ENCODE measurements at regions not wholly inside any gene's neighbourhood (a gene's known extent, or its start where the extent isn't known, plus 50 kb on each side); places are given as distances from the start of the nearest gene placed in this dataset.

DNA sequence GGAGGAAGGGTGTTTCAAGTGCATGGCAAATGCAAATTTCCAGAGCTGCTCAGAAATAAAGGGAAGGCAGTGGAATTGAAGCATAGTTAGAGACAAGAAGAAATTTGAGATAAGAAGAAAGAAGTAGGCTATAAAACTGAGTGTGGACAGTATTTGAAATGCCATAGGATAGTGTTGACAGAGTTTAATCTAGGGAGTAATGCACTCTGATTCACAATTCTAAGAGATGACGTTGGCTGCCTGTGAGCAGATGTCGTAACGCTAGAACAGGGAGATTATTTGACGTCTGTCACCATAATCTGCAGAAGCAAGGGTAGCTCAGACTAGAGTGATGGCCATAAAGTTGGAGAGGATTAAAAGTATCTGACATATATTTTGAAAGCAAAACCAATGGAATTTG is 389.9 kb upstream of the KIRREL3 start:
- Mint-ChIP-seq H3K27me3 (no peaks in the 10 kb centered on the region), H3K36me3 (ENCODE audit: low read depth) (no peaks in the 10 kb centered on the region), H3K4me1 (ENCODE audit: low read depth) (no peaks in the 10 kb centered on the region), H3K4me3 (no peak overlapping the region), H3K27ac (no peak overlapping the region), H3K9me3 (no peaks in the 10 kb centered on the region)
- TF ChIP-seq, protein P1, sequence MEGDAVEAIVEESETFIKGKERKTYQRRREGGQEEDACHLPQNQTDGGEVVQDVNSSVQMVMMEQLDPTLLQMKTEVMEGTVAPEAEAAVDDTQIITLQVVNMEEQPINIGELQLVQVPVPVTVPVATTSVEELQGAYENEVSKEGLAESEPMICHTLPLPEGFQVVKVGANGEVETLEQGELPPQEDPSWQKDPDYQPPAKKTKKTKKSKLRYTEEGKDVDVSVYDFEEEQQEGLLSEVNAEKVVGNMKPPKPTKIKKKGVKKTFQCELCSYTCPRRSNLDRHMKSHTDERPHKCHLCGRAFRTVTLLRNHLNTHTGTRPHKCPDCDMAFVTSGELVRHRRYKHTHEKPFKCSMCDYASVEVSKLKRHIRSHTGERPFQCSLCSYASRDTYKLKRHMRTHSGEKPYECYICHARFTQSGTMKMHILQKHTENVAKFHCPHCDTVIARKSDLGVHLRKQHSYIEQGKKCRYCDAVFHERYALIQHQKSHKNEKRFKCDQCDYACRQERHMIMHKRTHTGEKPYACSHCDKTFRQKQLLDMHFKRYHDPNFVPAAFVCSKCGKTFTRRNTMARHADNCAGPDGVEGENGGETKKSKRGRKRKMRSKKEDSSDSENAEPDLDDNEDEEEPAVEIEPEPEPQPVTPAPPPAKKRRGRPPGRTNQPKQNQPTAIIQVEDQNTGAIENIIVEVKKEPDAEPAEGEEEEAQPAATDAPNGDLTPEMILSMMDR (IDR thresholded peaks at IDR 0.05), result no peak
- no peak for DNase-seq
- ChIA-PET CTCF (no interaction called here), POLR2A (interaction anchor here (0.6 kb wide), 1 partner anchor 1055 kb away, joined by 3 read pairs; no protein-coding TSS in a partner anchor)
- ATAC-seq, result no peak
- intact Hi-C loops (cut with micrococcal nuclease), result no loop called here

DNA sequence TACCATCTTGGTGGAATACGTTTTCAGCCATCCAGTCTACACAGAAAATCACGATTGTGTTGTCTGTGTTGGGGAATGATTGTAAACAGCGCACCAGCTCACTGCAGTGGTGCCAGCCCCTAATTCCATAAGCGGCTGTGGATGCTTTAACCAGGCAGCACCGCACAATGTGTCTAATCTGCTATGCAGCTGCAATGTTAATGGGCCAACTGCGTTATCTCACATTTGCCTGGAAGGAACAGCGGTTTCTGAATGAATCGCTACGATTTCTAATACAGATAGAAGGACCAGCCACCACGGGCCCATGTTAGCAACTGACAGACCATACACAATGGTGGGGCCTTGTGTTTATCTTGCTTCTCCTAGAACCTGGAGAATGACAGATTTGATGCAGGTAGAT is 384.5 kb upstream of the KIRREL3 start:
- Mint-ChIP-seq H3K27ac (no peak overlapping the region), H3K27me3 (no peaks in the 10 kb centered on the region), H3K4me3 (no peak overlapping the region), H3K36me3 (ENCODE audit: low read depth) (no peaks in the 10 kb centered on the region), H3K9me3 (no peaks in the 10 kb centered on the region), H3K4me1 (ENCODE audit: low read depth) (no peaks in the 10 kb centered on the region)
- ATAC-seq, result no peak
- no peak for DNase-seq
- POLR2A ChIA-PET, result no interaction called here
- CTCF ChIA-PET, result interaction anchor here (1.3 kb wide), 1 partner anchor 38 kb away, joined by 3 read pairs; no protein-coding TSS in a partner anchor
- TF ChIP-seq, protein P1 (IDR thresholded peaks at IDR 0.05), result no peak
- intact Hi-C loops (cut with micrococcal nuclease), result no loop called here

DNA sequence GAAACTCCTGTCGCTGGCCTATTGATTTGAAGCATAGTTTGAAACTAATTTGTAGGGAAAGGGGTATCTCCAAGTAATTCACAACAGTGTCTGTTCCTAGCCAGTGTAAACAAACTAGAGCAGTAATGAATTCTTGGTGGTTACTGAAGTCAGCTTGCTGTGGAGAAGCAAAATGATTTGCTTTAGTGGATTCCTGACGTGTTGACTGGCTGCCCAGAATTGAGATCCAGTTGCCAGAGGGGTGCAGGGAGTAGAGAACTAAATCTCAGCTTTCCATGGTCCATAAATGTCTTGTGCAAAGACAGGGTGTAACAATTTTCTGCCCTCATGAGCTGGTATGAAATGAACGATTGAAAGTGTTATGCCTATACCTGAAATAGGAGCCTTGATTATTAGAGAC is 382.5 kb upstream of the KIRREL3 start:
- intact Hi-C loops (cut with micrococcal nuclease), result no loop called here
- Mint-ChIP-seq H3K36me3 (ENCODE audit: low read depth) (no peaks in the 10 kb centered on the region), H3K27ac (no peak overlapping the region), H3K27me3 (no peaks in the 10 kb centered on the region), H3K4me3 (no peak overlapping the region), H3K4me1 (ENCODE audit: low read depth) (no peaks in the 10 kb centered on the region), H3K9me3 (no peaks in the 10 kb centered on the region)
- TF ChIP-seq, protein P1 (IDR thresholded peaks at IDR 0.05), result no peak
- CTCF ChIA-PET, result interaction anchor here (1.3 kb wide), 1 partner anchor 12 kb away, joined by 4 read pairs; no protein-coding TSS in a partner anchor
- DNase-seq, result no peak
- no peak for ATAC-seq
- POLR2A ChIA-PET, result no interaction called here

DNA sequence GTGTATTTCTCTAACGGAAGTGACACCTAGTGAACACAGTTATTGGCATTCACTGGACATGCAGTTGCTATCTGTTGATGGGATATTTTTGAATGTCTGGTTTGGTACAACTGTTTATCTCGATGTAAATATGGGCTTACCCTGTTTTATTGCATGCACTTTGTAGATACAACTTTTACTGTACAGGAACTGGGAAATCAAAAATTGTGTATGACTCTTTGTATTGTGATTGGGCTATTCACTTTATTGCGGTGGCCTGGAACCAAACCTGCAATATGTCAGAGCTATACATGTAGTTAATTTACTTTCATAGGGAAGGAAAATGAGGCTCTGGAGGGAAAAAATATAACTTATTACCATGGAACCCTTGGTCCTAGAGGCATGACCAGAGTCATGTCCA is 380.7 kb upstream of the KIRREL3 start:
- ChIA-PET CTCF (no interaction called here), POLR2A (no interaction called here)
- intact Hi-C loops (cut with micrococcal nuclease), result no loop called here
- no peak overlapping the region for H3K27ac Mint-ChIP-seq
- H3K36me3 Mint-ChIP-seq (ENCODE audit: low read depth), result no peaks in the 10 kb centered on the region
- H3K4me3 Mint-ChIP-seq, result no peak overlapping the region
- H3K27me3 Mint-ChIP-seq, result no peaks in the 10 kb centered on the region
- no peaks in the 10 kb centered on the region for H3K4me1 Mint-ChIP-seq (ENCODE audit: low read depth)
- DNase-seq (no peak), ATAC-seq (no peak)
- TF ChIP-seq, protein P1 (IDR thresholded peaks at IDR 0.05), result no peak
- no peaks in the 10 kb centered on the region for H3K9me3 Mint-ChIP-seq

DNA sequence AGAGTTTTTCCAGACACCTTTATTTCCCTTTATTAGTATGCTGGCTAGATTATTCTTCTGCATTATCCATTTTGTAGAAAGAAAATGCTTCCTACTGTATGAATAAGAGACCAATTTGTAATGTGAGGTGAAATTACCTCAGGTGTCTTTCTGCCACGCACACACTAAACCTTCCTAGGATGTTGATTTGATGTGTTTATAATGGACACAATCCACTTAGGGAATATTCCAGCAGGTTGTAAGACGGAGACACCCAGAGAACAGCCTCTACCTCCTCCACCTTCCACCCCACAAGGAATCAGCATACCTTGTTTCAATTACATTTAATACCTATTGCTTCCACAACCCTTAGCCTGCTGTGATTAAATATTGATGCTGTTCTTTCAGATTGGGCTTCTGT is 379.1 kb upstream of the KIRREL3 start:
- CTCF ChIA-PET, result no interaction called here
- intact Hi-C loops (cut with micrococcal nuclease), result no loop called here
- no peak for DNase-seq
- Mint-ChIP-seq H3K4me1 (ENCODE audit: low read depth) (no peaks in the 10 kb centered on the region), H3K27ac (no peak overlapping the region), H3K9me3 (no peaks in the 10 kb centered on the region), H3K27me3 (no peaks in the 10 kb centered on the region), H3K4me3 (no peak overlapping the region), H3K36me3 (ENCODE audit: low read depth) (no peaks in the 10 kb centered on the region)
- TF ChIP-seq, protein P1 (IDR thresholded peaks at IDR 0.05), result no peak
- POLR2A ChIA-PET, result no interaction called here
- no peak for ATAC-seq
